HG03159 (cell line): ENCODE measurements at regions not wholly inside any gene's neighbourhood (a gene's known extent, or its start where the extent isn't known, plus 50 kb on each side); places are given as distances from the start of the nearest gene placed in this dataset.

Experiments used
- ATAC-seq: cut with Tn5 transposase; IDR thresholded peaks from one replicate; pipeline ENCODE4 v1.9.1; 2021; ENCODE audit warnings: mild to moderate bottlenecking, moderate library complexity; ENCODE audit not compliant: unreplicated experiment

DNA sequence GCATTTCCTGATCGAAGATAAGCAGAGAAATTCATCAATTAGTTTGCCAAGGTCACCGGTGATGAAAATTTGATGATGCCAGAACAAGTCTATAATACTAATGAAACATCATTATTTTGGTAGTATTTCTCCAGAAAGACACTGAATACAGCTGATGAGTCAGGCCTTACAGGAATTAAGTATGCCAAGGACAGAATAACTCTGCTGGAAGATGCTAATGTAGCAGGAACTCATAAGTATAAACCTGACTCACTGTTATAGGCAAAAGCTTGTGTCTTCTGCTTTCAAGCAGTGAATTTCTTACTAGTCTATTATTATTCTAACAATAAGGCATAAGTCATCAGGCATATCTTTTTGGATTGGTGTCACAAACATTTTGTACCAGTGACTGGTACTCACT lies 1825.1 kb upstream of the IGFBP7 start:
- no peak for ATAC-seq

DNA sequence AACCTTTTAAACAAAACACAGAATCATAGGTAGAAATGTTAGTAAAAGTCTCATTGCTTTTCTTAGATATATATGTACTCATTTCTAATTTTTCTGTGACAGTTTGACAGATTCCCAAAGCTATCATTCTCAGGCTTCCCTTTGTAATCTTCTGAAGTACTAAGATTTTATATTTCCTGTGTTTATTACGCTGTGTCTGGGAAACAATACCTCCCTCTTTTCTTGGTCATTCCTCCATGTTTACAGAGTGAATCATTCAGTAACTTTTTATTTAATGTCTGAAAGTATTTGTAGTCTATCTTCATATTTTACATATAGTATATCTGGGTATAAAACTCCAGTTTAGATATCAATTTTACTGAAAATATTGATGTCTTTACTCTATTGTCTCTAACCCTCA lies 1826.3 kb upstream of the IGFBP7 start:
- no peak for ATAC-seq

DNA sequence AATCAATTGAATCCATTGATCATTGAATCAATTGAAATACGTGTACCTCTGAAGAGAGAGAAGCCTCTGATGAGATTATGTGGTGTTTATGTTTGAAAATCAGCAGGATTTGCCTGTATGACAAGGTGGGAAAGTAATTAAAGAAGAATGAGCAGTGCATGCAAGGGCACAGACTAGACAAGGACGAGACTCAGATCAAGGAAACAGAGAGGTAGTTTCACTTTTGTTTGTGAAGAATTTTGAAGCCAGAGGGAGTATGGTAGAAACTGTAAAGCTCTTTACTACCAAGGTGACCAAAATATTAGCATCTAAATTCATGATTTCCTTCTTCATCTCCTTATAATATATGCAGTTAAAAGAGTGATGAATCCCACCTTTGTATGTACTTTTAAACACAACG lies 1830.0 kb upstream of the IGFBP7 start:
- ATAC-seq, result no peak

DNA sequence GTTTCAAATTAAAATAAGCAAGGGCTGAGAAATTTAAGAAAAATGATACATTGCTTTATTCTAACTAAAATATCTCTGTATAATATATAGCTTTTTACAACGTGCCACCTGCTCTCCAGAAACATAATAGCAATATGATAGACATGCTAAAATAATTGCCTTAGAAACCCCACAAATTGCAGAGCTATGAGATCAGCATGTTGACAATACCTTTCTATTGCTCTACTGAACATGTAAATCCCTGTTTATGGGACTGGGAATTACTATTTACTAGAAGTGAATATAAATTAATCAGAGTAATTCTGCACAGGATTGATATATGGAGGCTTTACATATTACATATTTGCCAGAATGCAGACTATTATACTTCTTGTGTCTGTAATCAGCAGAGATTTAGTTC lies 1831.1 kb upstream of the IGFBP7 start:
- ATAC-seq, result no peak

DNA sequence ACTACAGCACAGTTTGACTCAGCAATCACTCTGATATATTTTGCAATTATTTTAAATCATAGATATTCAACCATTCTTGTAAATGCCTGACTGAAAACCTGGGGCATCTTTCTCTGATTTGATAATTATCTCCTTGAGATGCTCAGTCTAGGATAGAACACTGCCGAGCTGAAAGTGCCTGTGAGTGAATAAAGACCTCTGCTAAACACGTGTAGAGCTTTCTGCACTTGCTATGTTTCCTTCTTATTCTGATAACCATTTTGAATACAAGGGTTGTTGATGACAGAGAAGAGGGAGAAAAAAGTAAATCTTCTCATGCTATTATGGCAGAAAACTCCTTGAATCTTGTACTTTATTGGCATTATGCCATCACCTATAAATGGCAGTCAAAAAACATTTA lies 1843.4 kb upstream of the IGFBP7 start:
- ATAC-seq, result no peak

DNA sequence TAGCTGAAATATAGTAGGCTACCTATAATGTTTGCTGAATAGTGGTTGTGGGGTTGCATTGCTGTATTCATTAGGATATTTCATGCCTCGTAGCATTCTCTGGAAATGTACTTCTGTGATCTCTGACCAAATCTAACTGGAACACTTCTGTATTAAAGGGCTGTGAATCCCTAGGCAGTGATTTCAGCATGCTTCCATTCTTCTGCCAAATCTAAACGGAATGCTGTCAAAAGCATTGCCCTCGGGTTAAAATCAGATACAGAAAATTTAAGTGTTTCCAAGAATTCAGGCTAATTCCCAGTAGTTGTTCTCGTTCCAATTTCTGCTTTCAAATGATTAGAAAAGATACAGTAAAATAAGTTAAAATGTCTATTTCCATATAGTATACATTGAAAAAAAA lies 1847.5 kb upstream of the IGFBP7 start:
- no peak for ATAC-seq

DNA sequence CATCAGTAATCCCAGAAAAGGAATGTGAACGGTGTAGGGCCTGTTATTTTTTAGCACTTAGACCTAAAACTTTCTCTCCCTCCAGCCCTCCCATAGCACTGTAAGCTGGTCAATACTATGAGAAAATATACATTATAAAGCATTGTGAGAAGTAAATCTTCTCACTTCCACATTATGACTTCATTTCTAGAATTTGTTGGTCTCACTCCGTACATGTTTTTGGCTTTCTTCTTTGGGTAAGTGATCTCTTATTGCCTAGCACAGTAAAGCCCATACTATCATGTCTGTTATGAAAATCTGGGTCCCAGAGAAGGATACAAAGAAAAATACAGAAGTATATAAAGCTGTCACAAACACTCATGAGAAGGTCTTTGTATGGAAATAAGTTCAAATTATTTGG lies 1851.1 kb upstream of the IGFBP7 start:
- ATAC-seq, result no peak

DNA sequence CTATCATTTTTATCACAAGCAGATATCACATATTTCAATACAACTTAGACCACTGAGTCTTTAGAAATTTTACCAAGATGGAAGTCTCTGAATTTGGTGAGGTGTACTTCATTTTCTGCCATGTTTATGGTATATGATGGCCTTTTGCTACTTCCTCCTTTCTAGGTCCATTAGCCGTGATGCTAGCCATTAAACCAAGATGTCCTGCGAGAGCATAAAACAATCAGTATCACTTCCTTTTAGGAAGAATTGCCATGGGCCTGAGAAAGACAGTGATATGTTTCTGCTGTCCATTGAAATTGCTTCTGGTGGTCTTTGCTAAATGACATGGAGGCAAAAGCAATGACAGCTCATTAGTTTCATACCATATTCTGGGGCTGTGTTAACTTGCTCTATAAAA lies 1851.7 kb upstream of the IGFBP7 start:
- no peak for ATAC-seq

DNA sequence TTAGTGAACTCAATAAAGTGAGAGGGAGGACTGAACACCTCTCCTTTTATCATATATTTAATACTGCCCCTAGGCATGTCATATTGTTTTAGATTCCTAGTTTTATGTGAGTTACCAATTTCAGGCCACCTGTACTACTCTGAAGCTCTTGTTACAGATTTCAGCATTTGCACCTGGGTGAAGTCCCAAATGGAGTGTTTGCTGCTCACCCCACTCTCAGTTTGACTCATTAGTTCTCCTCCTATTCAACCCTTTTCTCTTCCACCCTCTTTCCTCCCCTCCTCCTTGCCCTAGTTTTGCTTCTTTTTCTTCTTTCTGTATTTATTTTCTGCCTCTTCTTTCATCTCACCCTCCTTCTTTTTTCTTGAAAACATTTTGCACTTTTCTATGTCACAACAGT lies 1852.2 kb upstream of the IGFBP7 start:
- ATAC-seq, result no peak

DNA sequence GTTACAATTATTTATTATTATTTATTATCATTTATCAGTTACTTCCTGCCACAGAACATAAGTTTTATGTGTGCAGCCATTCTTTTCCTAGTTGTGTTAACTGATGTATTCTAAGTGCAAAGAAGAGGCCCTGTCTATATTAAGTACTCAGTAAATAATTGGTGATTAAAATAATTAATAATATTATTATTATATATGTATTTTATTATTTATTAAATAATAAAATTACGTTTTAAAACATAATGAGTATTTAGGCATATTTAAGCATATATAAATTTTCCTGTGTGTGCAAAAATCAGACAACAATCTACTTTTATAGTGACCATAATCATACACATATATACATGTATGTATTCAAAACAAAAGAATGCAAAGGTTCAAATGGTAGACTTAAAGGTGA lies 1871.6 kb upstream of the IGFBP7 start:
- no peak for ATAC-seq

DNA sequence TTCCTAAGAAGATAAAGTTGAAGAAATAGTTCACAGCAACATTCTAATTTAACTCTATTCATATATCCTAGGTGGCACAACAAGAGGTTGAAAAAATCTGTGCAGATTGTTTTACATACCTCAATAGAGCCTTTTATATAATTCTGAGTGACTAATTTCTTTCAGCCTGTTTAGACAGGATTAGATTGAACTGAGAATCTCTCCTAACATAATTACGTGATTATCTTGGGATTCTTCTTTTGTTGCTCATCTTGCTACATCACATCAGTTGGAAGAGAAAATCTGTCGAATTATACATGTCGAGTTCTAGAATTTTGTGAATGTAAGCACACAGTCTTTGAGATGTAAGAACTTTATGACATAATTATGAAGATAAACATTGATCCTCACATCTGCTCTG lies 1873.7 kb upstream of the IGFBP7 start:
- no peak for ATAC-seq

DNA sequence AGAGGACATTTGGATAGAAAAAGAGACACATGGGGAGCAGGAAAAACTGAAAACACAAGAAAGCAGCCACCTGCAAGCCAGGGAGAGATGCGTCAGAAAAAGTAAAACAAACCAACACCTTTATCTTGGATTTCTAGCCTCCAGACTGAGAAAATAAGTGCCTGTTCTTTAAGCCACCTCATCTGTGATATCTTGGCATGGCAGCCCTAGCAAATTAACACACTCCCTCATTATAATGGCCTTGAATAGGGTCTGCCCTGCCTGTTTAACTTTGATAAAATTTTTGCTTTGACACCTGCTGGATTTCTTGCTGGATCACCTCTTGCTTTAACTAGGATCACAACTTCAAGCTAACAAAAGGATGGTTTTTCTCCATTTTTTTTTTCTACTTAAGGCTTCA lies 1892.0 kb upstream of the IGFBP7 start:
- ATAC-seq, result no peak

DNA sequence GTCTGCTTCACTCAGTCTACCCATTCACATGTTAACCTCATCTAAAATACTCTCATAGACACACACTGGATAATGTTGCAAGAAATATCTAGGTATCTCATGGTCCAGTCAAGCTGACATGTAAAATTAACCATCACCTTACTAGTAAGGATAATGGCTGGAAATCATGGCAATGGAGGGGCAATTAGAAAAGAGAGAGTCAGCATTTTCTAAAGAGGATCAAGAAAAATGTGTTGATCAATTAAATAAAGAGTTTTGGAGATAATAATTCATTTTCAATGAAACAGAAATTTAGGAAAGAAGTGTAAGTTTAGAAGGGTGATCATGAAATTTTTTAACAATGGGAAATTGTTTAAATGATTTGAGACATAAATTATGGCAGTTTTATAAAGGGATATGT lies 1914.1 kb upstream of the IGFBP7 start:
- no peak for ATAC-seq

DNA sequence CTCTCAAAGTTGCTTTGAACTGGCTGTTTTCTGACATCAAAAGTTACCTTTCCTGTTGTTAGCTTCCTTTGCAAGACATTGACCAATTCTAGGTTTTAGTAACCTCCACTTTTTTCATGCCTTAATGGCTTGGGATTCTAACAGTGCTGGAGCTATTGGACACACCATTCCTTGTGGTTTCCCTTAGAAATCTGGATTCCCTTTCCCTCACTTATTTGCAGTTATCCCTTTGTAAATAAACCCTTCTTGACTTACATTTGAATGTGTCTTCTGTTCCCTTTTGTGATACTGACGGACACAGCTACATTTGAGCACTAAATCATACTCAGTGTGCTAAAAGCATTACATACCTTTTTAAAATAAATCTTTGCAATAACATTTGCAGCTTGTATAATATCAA lies 1927.6 kb upstream of the IGFBP7 start:
- ATAC-seq, result no peak

DNA sequence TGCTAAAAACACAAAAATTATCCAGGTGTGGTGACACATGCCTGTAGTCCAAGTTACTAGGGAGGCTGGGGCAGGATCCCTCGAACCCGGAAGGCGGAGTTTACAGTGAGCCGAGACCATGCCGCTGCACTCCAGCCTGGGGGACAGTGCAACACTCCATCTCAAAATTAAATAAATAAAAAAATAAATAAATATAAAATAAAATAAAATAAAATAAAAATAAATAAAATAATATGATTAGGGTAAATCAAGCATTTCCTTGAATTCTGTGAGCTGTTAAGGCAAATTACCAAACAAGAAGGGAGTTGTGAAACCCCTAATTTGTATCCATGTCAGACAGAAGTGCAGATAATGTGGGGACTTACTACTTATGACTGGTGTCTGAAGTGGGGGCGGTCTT lies 1928.9 kb upstream of the IGFBP7 start:
- no peak for ATAC-seq

DNA sequence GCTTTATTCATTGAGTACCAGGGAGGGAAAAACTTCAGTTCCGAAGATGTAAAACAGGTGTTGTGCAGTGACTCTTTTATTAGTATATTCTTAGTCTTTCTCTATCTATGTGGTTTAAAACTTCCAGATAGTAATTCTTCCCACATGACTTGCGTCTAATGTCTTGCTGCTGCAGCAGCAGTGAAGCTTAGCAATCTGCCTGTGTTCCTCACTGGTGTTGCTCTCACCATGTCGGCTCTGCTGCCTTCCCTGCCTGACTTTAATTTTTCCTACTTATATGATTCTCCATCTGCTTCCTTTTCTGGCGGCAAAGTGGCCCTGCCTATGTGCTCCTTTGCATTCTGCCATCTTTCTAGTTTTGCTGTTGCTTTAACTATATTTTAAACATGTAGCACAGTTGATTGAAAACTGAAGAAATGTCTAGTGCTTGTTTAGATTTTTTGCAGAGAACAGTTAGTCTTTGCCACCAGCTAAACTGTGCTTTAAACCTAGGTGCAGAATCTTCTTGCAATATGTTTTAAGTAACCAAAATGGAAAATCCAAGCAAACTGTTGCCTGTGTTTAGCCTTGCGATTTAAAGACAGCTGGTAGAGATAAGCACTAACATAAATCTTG lies 1934.2 kb upstream of the IGFBP7 start:
- ATAC-seq, result no peak

DNA sequence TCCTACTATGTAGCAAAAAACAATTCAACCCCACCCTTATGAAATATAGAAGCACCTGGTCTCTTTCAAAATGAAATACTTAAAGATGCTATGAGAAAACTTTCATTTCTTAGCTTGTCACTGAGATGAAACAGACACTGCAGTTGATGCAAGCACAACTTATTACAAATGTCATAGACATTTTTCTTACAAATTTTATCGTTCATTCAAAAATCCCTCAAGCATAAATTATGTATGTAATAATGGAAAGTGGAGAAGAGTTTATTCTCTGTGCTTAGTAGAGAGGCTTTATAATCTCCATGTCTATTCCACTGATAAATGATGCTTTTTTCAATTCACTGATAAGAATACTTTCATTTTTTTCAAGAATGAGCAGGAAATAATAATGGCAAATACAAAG lies 1943.9 kb upstream of the IGFBP7 start:
- ATAC-seq, result no peak

DNA sequence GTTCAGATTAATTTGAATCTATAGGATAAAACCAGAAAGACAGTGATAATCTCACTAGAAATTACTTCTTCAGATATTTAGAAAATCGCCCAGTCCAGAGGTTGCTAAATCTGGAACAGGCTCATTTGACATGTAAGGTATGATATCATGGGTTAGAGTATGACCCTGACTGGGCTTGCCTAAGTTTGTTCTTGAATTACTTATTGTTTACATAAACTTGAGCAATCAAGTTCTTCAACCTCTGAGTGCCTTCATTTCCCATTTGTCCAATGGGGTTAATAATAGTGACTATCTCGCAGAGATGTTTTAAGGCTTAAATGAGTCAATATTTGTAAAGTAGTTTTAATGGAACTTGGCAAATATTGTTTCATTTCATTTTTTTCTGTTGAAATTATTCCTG lies 1947.6 kb upstream of the IGFBP7 start:
- no peak for ATAC-seq

DNA sequence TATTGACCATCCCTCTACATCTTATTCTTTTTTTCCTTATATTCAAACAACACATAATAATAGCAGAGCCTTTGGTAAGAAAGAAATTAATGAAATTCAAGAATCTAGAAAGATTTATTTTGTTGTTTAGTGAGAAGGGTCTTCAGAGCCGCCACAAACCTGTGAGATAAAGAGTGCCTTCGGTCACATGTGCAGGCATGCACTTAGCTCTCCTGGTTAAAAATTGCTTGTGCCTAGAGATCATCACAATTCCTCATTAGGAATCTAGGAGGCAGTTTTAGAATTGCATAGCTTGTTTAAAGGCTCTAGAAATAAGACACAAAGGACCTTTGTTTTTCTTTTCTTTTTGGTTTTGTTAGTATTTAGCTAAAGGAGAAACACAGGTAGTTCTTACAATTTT lies 1948.4 kb upstream of the IGFBP7 start:
- ATAC-seq, result no peak

DNA sequence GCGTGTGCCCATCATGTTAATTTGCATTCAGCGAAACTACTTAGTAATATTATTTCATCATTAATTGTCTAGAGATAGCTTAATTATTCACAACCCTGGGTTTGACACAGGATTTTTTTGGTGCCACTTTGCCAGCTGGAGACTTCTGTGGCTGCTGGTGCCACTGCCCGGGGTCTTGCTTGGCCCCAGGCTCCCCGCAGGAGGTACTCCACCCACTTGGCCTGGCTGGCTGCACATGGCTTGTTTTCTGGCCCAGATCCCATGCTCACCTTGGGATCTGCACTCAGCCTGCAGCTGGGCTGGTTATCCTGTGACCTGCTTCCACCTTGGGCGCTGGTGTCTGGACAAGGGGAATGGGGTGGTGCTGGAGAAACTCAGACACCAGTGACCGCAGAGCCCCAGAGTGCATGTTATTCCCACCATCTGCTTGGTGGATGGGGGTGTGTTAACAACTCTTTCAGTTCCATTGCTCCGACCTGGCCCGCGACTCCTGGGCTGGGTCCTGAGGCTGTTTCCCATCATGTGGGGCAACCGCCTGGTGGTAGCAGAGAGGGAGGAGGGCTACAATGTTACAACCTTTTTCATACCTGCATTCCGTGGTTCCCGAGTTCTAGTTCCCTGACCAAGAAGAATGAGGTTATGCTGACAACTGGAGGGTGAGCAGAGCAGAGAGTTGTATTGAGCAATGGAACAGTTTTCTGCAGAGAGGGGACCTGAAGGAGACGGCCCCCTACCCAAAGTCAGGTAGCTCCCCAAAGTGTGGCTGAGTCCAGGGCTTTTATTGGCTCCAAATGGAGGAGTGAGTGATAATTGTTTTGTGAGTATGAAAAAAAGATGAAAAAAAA lies 1950.0 kb upstream of the IGFBP7 start:
- ATAC-seq, result no peak

DNA sequence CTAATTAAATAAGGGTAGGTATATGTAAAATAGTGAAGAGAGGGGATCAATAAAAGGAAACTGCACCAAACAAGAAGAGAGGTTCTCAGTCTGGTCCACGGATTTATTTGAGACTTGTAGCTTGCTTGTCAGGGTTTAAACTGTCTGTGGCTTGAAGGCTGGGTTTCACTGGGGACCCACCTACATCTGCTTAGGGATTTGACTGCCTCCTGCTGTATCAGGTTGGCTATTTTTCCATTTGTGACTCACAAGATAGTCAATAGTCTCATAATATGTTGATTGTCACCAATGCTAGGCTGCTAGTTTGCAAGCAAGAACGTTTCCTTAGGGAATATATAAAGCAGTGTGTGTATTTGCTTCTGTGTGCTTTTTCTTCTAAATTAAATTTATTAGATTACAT lies 1950.7 kb upstream of the IGFBP7 start:
- no peak for ATAC-seq

DNA sequence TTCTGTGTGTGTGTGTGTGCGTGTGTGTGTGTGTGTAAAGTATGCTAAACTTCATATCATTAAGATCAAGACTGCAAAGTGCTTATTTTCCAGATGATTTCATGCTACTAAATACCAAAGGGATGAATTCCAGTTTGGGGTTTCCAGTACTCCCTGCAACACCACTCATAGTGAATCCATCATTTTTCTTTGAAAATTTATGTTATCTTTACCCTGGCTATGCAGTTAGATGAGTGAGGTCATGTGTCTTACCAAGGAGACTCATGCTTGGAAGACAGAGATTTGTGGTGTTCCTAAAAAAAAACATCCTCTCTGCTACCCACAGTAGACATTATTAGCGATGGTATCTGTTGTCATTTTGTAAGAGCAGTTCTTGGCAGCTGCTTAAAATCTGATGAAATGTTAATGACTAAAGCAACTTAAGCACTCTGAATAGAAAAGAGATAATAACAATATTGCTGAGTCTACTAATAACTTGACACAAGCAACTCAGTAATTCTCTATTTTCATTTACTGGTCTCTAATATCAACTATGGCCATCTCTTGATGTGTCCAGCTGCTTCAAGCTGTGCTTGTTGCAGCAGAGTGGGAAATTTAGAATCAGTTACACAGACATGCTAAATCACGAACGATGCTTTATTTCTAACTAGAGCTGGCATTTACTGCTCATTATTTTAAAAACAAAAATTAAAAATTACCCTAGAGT lies 1953.0 kb upstream of the IGFBP7 start:
- ATAC-seq, result no peak
